SK-N-DZ (cell line): ENCODE measurements at regions not wholly inside any gene's neighbourhood (a gene's known extent, or its start where the extent isn't known, plus 50 kb on each side); places are given as distances from the start of the nearest gene placed in this dataset.
"Not testable (repeated sequence)": the region's sequence is repeated elsewhere in the genome, so short reads cannot be mapped to it uniquely, and the experiment has no call there.

Source experiments
- DNase-seq: peaks from one replicate; pipeline ENCODE4 v3.0.0-alpha.2; 2015; ENCODE audit warnings: low spot score
- small RNA-seq, 2 experiments: library from RNA; depleted of rRNA; stranded (forward); fragments of <200 nt; gene quantifications; one replicate each; pipeline ENCODE3, GENCODE V24; 2014

DNA sequence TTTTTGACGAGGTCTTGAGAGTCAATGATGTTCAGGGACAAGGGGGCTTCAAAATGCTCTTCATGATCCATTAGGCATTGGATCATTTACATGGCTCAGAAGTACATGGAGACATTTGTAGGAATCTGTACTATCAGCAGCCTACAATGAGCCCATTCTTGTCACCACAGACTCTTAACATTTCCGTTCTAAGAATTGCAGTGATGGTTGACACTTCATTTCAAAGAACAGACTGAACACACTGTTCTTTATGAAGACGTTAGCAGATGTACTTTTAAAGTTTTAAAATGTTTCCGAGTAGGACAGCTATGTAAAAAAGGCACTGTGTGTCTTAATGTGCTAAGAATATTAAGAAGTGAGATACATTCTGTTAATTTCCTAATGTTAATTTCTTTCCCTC, 97.3 kb upstream of the GOT2 start:
- no peak for DNase-seq

DNA sequence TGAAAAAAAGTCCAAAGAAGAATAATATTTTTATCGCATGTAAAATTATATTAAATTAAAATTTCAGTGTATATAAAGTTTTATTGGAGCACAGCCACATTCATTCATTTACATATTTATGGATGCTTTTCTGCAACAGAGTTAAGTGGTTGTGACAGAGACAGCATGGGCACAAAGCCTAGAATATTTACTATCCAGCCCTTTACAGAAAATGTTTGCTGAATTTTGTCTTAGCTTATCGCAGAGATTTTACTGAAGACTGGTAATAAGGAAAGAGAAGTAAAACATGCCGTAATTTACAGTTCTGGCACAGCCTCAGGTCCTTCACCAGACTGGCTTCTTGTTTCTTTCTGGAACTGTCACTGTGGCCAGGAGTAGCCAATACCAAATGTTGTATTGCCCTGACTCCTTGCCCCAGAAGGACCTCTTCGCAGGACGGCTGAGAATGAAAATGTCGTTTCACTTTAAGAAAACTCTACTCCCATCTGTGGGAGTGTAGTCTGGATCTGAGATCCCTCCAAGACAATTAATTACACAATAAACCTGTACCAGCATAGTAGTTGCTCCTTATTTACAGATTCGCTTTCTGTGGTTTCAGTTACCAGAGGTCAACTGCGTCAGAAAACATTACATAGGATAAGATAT, 94.9 kb upstream of the GOT2 start:
- no peak for DNase-seq

DNA sequence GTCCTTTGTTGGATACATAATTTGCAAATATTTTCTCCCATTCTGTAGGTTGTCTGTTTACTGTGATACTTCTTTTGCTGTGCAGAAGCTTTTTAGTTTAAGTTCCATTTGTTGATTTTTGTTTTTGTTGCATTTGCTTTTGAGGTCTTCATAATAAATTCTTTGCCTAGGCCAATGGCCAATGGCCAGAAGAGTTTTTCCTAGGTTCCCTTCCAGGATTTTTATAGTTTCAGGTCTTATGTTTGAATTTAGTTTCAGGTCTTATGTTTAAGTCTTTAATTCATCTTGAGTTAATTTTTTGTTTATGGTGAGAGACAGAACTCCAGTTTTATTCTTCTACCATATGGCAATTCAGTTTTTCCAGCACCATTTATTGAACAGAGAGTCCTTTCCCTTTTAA, 90.1 kb upstream of the GOT2 start:
- no peak for DNase-seq

DNA sequence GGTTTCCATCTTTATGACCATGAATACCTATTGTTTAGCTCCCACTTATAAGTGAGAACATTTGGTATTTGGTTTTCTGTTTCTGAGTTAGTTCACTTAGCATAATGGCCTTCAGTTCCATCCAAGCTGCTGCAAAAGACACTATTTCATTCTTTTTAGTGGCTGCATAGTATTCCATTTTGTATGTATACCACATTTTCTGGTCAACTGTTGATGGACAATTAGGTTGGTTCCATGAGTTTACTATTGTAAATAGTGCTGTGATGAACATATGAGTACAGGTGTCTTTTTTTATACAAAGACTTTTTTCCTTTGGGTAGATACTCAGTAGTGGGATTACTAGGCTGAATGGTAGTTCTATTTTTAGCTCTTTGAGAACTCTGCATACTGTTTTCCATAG, 87.8 kb upstream of the GOT2 start:
- DNase-seq, result no peak

DNA sequence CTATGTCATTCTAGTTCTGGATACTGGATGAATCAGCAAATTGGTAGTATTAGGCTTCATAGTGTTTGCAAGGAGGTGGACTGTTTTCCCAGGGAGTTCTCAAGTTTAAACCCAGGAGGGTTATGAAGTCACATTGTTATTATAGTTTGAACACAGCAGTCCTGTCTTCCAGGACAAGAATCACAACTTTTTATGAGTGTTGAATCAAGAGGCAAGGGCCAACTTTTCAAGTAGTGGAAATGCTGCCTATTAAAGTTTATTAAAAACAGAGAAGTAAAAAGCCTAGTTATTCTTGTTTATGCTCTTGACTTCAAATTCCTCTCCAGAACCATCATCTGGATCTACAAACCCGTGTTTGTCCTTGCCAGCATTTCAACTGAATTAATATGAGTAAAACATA, 86.3 kb upstream of the GOT2 start:
- DNase-seq, result no peak

DNA sequence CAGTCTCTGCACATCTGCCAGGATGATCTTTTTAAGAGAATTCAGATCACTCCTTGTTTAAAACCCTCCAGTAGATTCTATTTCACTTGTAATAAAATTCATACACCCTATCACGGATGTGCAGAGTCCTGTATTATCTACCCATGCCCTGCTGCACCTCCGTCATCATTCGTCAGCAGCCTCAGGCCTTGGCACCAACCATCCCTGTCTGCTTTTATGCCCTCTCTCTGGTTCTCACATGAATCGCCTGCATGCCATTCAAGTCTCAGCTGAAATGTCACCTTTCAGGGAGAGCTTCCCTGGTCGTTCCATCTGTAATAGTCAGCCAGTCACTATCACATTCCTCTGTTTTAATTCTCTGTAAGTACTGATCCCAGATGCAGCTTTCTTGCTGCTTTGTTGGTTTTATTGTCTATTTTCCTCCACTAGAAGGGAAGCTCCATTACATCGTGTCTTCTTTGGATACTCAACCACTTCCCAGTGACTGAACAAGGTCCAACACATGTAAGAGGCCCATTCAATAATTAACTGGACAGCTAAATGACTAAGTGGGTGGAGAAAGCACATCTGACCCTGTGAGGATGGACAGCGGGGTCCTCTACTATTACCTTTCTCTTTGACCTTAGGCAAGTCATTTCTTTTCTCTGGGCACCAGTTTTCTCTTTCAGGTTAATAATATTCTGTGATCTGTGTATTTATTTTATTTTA, 81.2 kb upstream of the GOT2 start:
- no peak for DNase-seq

DNA sequence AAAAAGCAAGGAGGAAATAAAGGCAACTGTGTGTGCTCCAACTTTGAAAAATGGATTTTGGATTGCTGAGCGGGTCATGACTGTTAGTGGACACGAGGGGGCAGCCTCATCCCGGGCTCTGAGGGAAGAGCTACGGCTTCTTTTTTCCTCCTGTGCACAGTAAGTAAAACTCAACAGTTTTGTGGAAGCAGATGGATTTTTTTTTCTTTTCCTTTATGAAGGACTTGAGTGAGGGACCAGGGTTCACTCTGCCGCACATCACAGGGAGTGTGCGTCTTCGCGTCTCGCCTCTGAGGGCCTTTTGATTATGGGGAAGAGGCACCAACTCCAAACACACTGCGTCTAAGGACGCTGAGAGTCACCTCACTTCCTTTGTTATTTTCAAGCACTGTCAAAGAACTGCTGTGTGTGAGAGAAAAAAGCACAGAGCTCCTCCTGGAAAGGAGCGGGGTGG, 80.3 kb upstream of the GOT2 start:
- peak; percentile 56 for DNase-seq

DNA sequence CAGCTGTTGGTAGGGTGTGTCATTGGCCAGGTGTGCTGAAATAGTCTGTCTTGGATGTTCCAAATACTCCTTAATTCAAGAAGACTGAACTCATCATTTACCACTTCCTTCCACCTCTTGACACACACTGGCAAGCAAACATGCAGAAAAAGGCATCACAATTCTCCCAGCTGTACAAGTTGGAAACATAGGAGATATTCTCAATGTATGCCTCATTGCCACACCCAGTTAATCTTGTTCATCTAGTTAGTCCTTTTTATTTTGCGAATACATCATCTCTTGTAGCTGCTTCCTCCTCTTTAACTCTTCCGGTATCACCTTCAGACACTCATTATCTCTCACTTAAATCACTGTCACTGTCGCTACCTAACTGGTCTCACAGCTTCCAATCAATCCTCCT, 75.1 kb upstream of the GOT2 start:
- DNase-seq, result no peak

DNA sequence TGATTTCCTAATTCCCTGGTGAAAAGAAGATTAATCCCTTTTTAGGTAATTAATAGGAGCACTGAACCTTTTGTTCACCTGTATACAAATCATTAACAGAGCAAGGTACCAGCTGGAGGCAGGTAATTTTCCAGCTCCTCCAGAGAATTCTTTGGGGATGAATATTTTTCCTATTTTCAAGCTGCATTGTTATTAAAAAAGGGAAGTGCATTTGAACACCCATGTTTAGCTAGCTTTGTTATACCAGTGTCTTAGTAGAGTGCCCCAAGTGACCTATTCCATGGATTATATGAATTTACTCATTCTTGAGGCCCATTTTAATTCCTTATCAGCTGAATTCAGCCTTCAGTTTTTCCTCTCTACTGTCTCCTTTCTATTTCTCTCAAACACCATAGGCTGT, 73.2 kb upstream of the GOT2 start:
- no peak for DNase-seq

DNA sequence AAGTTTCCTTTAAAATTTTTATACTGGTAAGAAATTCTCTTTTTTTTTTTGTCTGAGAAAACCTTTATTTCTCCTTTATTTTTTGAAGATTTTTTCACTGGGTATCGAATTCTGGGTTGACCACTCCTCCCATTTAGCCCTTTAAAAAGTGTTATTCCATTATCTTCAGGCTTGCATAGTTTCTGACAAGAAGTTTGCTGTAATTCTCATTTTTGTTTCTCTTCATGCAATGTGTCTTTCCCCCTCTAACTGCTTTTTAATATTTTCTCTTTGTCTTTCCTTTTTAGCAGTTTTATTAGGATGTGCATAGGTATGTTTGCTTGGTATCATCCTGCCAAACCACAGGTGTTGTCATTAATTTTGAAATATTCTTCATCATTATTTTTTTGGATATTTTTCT, 67.7 kb upstream of the GOT2 start:
- no peak for DNase-seq

DNA sequence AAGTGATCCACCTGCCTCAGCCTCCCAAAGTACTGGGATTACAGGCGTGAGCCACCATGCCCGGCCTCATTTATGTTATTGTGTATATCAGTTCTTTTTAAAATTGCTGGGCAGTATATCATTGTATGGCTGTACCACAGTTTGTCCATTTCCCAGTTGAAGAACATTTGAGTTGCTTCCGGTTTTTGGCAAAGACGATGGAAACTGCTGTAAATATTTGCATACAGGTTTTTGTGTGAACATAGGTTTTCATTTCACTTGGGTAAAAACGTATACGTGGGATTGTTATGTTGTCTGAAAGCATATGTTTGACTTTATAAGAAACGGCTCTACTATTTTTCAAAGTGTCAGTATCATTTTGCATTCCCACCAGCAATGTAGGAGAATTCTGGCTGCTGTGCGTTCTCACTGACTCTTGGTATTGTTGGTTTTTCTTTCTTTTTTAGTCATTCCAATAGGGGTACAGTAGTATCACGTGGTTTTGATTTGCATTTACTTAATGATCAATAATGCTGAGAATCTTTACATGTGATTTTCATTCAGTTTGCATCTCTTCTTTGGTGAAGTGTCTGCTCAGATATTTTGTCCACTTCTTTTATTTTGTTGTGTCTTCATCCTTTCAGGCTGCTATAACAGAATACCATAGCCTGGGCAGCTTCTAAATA, 63.2 kb upstream of the GOT2 start:
- no peak for DNase-seq

DNA sequence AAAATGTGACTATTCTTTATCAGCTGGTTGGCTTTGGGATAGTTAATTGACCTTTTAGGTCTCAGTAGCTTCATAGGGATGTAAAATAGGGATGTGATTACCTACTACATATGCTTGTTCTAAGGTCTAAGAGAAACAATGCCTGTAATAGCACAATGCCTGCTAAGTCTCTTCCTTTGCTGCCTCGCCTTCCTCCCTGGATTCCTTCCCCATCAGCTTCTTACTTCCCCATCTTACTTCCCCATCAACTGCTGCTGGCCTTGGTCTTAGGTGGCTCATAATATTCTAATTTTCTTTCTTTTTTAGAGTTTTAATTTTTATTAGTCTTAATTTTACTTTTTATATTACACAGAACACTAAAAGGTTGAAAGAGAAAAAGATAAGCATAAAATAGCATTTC, 59.2 kb upstream of the GOT2 start:
- DNase-seq, result no peak

DNA sequence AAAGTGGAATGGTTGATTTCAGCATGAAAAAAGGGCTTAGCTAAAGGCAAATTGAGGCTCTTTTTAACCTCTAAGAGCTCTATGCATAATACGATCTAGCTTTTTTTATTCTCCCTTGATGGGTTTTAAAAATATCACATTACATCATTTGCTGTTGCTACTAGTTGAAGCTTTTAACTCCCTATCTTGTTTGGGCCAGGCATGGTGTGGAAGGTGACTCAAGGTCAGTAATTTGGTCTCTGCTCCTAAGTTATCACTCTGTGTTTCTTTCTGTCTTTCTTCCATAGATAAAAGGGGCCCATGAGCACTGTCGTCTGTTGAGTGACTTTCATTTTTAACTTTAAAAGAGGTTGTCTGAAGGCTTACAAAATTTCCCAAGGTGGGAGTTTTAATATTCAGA, 58.1 kb upstream of the GOT2 start:
- no peak for DNase-seq

DNA sequence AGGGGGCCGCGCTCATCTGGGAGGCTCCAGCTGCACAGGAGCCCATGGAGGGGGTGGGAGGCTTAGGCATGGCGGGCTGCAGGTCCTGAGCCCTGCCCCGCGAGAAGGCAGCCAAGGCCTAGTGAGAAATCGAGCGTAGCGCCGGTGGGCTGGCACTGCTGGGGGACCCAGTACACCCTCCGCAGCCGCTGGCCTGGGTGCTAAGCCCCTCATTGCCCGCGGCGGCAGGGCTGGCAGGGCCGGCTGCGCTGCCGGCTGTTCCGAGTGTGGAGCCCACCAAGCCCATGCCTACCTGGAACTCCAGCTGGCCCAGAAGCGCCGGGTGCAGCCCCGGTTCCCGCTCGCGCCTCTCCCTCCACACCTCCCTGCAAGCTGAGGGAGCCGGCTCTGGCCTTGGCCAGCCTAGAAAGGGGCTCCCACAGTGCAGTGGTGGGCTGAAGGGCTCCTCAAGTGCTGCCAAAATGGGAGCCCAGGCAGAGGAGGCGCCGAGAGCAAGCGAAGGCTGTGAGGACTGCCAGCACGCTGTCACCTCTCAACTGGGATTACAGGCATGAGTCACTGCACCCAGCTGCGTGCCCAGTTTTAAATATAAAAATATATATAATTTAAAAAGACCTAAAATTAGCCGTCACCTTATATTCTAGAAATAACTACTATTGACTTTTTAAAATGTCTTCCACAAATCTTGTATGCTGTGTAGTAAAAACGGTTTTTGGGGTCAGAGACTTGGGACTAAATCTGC, 56.9 kb upstream of the GOT2 start:
- not testable (repeated sequence) for DNase-seq

DNA sequence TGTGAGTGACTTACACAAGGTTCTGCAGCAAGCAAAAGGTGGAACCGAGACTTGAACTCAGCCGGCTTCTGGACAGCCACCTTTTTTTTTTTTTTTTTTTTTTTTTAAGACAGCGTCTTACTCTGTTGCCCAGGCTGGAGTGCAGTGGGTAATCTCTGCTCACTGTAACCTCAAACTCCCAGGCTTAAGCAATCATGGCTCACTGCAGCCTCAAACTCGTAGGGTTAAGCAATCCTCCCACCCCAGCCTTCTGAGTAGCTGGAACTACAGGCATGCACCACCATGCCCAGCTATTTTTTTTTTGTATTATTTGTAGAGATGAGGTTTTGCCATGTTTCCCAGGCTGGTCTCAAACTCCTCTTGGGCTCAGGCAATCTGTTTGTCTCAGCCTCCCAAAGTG, 55.2 kb upstream of the GOT2 start:
- DNase-seq, result no peak

Small RNAs in the stretch of these regions (small RNA-seq; reads per million reads assigned to genes)
- 0 reads per million in 2 experiments for gene AC018554.2
- gene AC092121.1, result 0 reads per million in 2 experiments
- gene RF00017, result 0 reads per million in 2 experiments
- gene RNU4-58P, result 0.71 to 6.2 reads per million in 2 experiments
- 0 reads per million in 2 experiments for gene RPS27P27
